ENCODE measurements at regions not wholly inside any gene's neighbourhood (a gene's known extent, or its start where the extent isn't known, plus 50 kb on each side); places are given as distances from the start of the nearest gene placed in this dataset.

- TF ChIP-seq CTCF (IDR thresholded peaks at IDR 0.05; ENCODE audit: low read depth, low read length) (no peak), EZH2phosphoT487 (IDR thresholded peaks at IDR 0.05; ENCODE audit: low read depth) (no peak)
Measured at GRCh38 chr9:13431692-13432091, 152.2 kb upstream of the MPDZ start.

All from OCI-LY3 (cell line).